ENCODE measurements at regions not wholly inside any gene's neighbourhood (a gene's known extent, or its start where the extent isn't known, plus 50 kb on each side); places are given as distances from the start of the nearest gene placed in this dataset.

DNA sequence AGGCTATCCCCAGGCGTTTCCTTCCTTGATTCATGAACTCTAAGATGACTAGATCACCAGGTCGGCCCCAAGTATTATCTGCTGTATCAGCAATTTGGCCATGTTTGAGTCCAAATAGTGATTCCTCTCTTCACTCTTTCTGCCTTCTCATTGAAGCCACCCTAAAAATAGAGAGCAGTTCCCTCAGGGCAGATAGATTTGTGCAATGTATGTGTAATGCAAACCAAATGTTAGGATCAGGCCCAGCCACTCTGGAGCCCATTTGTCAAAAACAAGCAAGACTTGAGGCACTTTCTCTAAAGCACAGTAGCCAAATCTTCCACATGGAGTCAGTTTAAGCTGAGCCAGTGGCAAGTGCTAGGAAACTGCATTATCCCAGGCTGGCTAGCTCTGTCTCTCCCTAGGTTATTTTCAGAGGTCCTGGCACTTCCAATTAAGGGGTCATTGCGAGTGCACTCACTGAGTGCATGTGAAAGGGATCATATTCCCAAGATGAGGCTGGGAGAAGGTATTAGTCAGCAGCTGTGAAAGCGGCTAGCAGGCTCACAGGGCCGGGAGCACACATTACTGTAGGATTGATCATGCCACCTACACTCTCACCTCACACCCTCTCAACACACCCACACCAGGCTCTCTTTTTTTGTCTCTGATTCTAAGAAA is 97.9 kb upstream of the RAB3GAP2 start:
- TF ChIP-seq, protein P1, sequence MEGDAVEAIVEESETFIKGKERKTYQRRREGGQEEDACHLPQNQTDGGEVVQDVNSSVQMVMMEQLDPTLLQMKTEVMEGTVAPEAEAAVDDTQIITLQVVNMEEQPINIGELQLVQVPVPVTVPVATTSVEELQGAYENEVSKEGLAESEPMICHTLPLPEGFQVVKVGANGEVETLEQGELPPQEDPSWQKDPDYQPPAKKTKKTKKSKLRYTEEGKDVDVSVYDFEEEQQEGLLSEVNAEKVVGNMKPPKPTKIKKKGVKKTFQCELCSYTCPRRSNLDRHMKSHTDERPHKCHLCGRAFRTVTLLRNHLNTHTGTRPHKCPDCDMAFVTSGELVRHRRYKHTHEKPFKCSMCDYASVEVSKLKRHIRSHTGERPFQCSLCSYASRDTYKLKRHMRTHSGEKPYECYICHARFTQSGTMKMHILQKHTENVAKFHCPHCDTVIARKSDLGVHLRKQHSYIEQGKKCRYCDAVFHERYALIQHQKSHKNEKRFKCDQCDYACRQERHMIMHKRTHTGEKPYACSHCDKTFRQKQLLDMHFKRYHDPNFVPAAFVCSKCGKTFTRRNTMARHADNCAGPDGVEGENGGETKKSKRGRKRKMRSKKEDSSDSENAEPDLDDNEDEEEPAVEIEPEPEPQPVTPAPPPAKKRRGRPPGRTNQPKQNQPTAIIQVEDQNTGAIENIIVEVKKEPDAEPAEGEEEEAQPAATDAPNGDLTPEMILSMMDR (IDR thresholded peaks at IDR 0.05; ENCODE audit: borderline replicate concordance, extremely low read depth, low read length, poor library complexity, severe bottlenecking) = no peak
- TF ChIP-seq EZH2 (IDR thresholded peaks at IDR 0.05; ENCODE audit: borderline replicate concordance, low read depth, low read length, severe bottlenecking) = no peak
